PC-9 (cell line): ENCODE measurements at regions not wholly inside any gene's neighbourhood (a gene's known extent, or its start where the extent isn't known, plus 50 kb on each side); places are given as distances from the start of the nearest gene placed in this dataset.

Source experiments
- CTCF ChIP-seq: fragments of 200-600 bp; sonication (generic); conservative IDR thresholded peaks from 2 replicates; pipeline ENCODE4 v1.6.1; 2017; ENCODE audit warnings: mixed run types, antibody characterized with exemption, mild to moderate bottlenecking, moderate library complexity
- EZH2 ChIP-seq: fragments of 200-600 bp; sonication (generic); IDR thresholded peaks from 2 replicates; pipeline ENCODE4 v1.8.0; 2017; ENCODE audit warnings: antibody characterized with exemption, low read depth

DNA sequence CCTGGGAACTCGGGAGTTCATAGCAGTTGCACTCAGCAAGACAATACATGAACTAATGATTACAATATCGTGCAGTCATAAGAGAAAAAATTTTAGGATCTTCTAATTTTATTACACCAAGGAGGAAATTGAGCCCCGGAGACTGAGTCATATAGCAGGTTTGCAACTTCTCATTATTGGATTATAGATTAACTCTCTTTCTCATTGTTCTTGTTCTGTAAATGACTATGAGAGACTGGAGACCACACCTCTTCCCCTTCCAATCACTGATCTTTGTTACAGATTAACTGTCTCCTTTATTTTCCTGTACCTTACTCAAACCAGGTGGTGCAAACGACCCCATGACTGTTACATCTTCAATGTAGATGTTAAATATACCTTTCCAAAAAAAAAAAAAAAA lies 435.8 kb upstream of the DDX18 start:
- no peak for TF ChIP-seq CTCF
- TF ChIP-seq EZH2, result no peak
